HCT116 (cell line): ENCODE measurements at regions not wholly inside any gene's neighbourhood (a gene's known extent, or its start where the extent isn't known, plus 50 kb on each side); places are given as distances from the start of the nearest gene placed in this dataset.

Source experiments
- ATAC-seq: fragments of 200-7000 bp; cut with Tn5 transposase; 2 replicates; pipeline ENCODE4 v1.9.1; 2020; ENCODE audit warnings: mild to moderate bottlenecking, moderate library complexity
- BruUV-seq: library from RNA; stranded (reverse); fragments of 400-500 nt; replicated peaks from 2 replicates; lab custom pipeline; 2021; lab: Mats Ljungman, UMichigan
- CTCF ChIA-PET: fragments of 300-600 bp; sonication (Branson Sonifier 250); formaldehyde crosslinking; loops from one replicate; lab custom pipeline; 2021; ENCODE audit warnings: antibody characterized with exemption; lab: Charles Lee
- POLR2A ChIA-PET: fragments of 300-600, 350-600 bp; sonication (Branson Sonifier 250); formaldehyde crosslinking; loops from one replicate; lab custom pipeline; 2021; ENCODE audit warnings: antibody characterized with exemption; lab: Charles Lee
- RAD21 ChIA-PET, 2 experiments: fragments of 300-600 bp; sonication (Branson Sonifier 250); formaldehyde crosslinking; loops; one replicate each; lab custom pipeline; 2023; ENCODE audit warnings: low total read pairs in 2 of 2; ENCODE audit not compliant: uncharacterized antibody in 2 of 2, unreplicated experiment in 2 of 2, low non-redundant PET in 1 of 2; lab: Charles Lee
- DNase-seq: peaks from one replicate; pipeline ENCODE4 v3.0.0-alpha.2; 2010; ENCODE audit warnings: low read depth, low spot score
- H2AFZ ChIP-seq: fragments of 200-600 bp; shearing (Covaris generic), sonication (generic); 2 replicates; pipeline ENCODE4 v1.6.1; 2017; ENCODE audit warnings: low read depth, mixed run types, mixed read lengths, antibody characterized with exemption, low read length; ENCODE audit not compliant: poor library complexity, severe bottlenecking
- H3K27ac ChIP-seq: 2 replicates; pipeline ENCODE4 v1.5.1; 2012; ENCODE audit warnings: low read depth, low read length
- H3K27me3 ChIP-seq: fragments of 200-600 bp; sonication (generic); 2 replicates; pipeline ENCODE4 v1.6.1; 2016; ENCODE audit warnings: mixed run types, low read length, mixed read lengths; ENCODE audit not compliant: insufficient read depth
- H3K36me3 ChIP-seq, 2 experiments: fragments of 200-500 bp in 1 of 2; fragments of 200-600 bp in 1 of 2; sonication (Bioruptor generic) in 1 of 2; sonication (generic) in 1 of 2; 2 replicates each; pipeline versions ENCODE4 v1.5.1 to v1.6.1; 2014 to 2016; ENCODE audit warnings: low read length in 2 of 2, inconsistent platforms in 1 of 2, mixed read lengths in 1 of 2, mixed run types in 1 of 2; ENCODE audit not compliant: insufficient read depth in 2 of 2, control insufficient read depth in 1 of 2
- H3K4me1 ChIP-seq, 2 experiments: fragments of 200-600 bp in 1 of 2; sonication (generic) in 1 of 2; 2 replicates each; pipeline versions ENCODE4 v1.5.1 to v1.6.1; 2012 to 2017; ENCODE audit warnings: low read length in 2 of 2, inconsistent platforms in 1 of 2, mild to moderate bottlenecking in 1 of 2, mixed read lengths in 1 of 2, mixed run types in 1 of 2, moderate library complexity in 1 of 2; ENCODE audit not compliant: insufficient read depth in 2 of 2, control insufficient read depth in 1 of 2
- H3K4me2 ChIP-seq: fragments of 200-600 bp; sonication (generic); 2 replicates; pipeline ENCODE4 v1.6.1; 2017; ENCODE audit warnings: mixed run types, low read length, mixed read lengths
- H3K4me3 ChIP-seq, 2 experiments: fragments of 200-600 bp in 1 of 2; sonication (generic) in 1 of 2; replicated peaks in 1 of 2; 2 replicates each; pipeline ENCODE4 v1.5.1; 2011 to 2016; ENCODE audit warnings: low read length in 2 of 2, control low read depth in 1 of 2, low read depth in 1 of 2, mild to moderate bottlenecking in 1 of 2, mixed read lengths in 1 of 2, mixed run types in 1 of 2
- H3K79me2 ChIP-seq: fragments of 200-600 bp; sonication (generic); 2 replicates; pipeline ENCODE4 v1.6.1; 2017; ENCODE audit warnings: mild to moderate bottlenecking, mixed run types, low read length, moderate library complexity, mixed read lengths; ENCODE audit not compliant: insufficient read depth
- H3K9ac ChIP-seq: fragments of 200-600 bp; sonication (generic); 2 replicates; pipeline ENCODE4 v1.6.1; 2016; ENCODE audit warnings: low read length, mixed read lengths
- H3K9me2 ChIP-seq: fragments of 200-600 bp; sonication (generic), shearing (Covaris generic); 2 replicates; pipeline ENCODE4 v1.6.1; 2017; ENCODE audit warnings: mixed run types, mild to moderate bottlenecking, moderate library complexity; ENCODE audit not compliant: insufficient read depth
- H3K9me3 ChIP-seq, 2 experiments: fragments of 200-500 bp in 1 of 2; fragments of 200-600 bp in 1 of 2; sonication (Bioruptor generic) in 1 of 2; sonication (generic) in 1 of 2; 2 replicates each; pipeline ENCODE4 v1.6.1; 2014 to 2017; ENCODE audit warnings: low read length in 2 of 2, mixed read lengths in 2 of 2, inconsistent platforms in 1 of 2, low read depth in 1 of 2, mild to moderate bottlenecking in 1 of 2, mixed run types in 1 of 2, moderate library complexity in 1 of 2; ENCODE audit not compliant: control insufficient read depth in 1 of 2, insufficient read depth in 1 of 2
- H4K20me1 ChIP-seq: fragments of 200-600 bp; sonication (generic), shearing (Covaris generic); 2 replicates; pipeline ENCODE4 v1.6.1; 2017; ENCODE audit warnings: mixed run types, mild to moderate bottlenecking, moderate library complexity; ENCODE audit not compliant: insufficient read depth
- JUND ChIP-seq: IDR thresholded peaks from 2 replicates; pipeline ENCODE4 v1.6.1; 2012
- POLR2AphosphoS5 ChIP-seq: IDR thresholded peaks from 2 replicates; pipeline ENCODE4 v1.6.1; 2011; ENCODE audit warnings: mild to moderate bottlenecking, low read depth, low read length, moderate library complexity
- TCF7L2 ChIP-seq: IDR thresholded peaks from 2 replicates; pipeline ENCODE4 v1.7.0; 2011; ENCODE audit warnings: borderline replicate concordance, inconsistent platforms; ENCODE audit not compliant: insufficient read depth, insufficient read length; ENCODE audit errors: extremely low read depth
- YY1 ChIP-seq: IDR thresholded peaks from 2 replicates; pipeline ENCODE4 v1.6.1; 2011; ENCODE audit warnings: low read length, low read depth, moderate library complexity, mild to moderate bottlenecking; ENCODE audit not compliant: insufficient replicate concordance; ENCODE audit errors: extremely low read depth
- intact Hi-C: fragments of 100-400 bp; cut with micrococcal nuclease; formaldehyde crosslinking; loops from 2 replicates; pipeline ENCODE4 v1.10.0; 2022
- TF ChIP-seq, protein P1 (sequence below): IDR thresholded peaks from 2 replicates; pipeline ENCODE4 v1.6.1; 2012; ENCODE audit warnings: low read depth

DNA sequence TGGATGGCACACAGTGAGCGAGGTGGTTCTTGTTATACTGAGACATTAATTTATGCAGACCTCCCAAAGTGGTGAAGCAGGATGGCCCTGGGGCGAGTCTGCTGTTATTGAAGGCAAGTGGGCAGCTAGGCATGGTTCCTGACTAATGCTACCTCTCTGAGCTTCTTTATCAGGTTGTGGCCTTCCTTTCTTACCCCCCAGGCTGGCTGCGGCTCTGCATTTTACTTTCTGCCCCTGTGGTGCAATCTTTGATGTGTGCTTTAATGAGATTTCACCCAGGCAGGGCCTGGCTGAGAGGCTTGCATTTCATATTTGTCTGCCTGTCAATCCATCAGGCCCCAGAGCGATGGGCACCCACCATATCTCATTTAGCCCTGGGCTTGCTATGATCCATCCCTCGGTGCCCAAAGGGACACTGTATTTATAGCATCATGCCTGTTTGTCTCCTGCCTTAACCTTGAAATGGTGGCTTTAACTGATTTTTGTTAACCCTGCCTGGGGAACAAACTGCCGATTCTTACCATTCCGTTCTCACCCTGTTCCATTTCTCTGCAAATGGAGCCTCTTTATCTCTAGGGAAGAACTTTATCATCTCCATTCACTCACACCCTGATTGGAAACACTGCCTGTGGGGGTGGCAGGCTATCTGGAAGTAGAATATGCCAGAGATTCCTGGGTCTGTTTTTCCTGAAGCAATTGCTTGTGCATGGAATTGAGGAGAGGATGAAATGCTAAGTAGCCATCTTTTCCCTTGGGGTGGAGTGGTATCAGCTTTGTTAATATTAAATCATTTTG lies 316.2 kb upstream of the THSD7B start:
- H3K27me3 ChIP-seq: peaks cover 66% of the 10 kb centered on the region
- H3K4me2 ChIP-seq: no peak overlapping the region
- BruUV-seq: no TSS peak
- H3K79me2 ChIP-seq: no peaks in the 10 kb centered on the region
- H3K9me2 ChIP-seq: no peaks in the 10 kb centered on the region
- DNase-seq: no peak
- no peak overlapping the region for H3K27ac ChIP-seq
- CTCF ChIA-PET: no interaction called here
- no peaks in the 10 kb centered on the region for H3K4me1 ChIP-seq
- POLR2A ChIA-PET: no interaction called here
- TF ChIP-seq, protein P1, sequence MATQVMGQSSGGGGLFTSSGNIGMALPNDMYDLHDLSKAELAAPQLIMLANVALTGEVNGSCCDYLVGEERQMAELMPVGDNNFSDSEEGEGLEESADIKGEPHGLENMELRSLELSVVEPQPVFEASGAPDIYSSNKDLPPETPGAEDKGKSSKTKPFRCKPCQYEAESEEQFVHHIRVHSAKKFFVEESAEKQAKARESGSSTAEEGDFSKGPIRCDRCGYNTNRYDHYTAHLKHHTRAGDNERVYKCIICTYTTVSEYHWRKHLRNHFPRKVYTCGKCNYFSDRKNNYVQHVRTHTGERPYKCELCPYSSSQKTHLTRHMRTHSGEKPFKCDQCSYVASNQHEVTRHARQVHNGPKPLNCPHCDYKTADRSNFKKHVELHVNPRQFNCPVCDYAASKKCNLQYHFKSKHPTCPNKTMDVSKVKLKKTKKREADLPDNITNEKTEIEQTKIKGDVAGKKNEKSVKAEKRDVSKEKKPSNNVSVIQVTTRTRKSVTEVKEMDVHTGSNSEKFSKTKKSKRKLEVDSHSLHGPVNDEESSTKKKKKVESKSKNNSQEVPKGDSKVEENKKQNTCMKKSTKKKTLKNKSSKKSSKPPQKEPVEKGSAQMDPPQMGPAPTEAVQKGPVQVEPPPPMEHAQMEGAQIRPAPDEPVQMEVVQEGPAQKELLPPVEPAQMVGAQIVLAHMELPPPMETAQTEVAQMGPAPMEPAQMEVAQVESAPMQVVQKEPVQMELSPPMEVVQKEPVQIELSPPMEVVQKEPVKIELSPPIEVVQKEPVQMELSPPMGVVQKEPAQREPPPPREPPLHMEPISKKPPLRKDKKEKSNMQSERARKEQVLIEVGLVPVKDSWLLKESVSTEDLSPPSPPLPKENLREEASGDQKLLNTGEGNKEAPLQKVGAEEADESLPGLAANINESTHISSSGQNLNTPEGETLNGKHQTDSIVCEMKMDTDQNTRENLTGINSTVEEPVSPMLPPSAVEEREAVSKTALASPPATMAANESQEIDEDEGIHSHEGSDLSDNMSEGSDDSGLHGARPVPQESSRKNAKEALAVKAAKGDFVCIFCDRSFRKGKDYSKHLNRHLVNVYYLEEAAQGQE: no peak
- TF ChIP-seq JUND: no peak
- no peak for TF ChIP-seq YY1
- no peak for TF ChIP-seq TCF7L2
- TF ChIP-seq POLR2AphosphoS5: no peak
- RAD21 ChIA-PET: no interaction called here
- intact Hi-C loops: no loop called here
- H3K9ac ChIP-seq: no peak overlapping the region
- ATAC-seq: no peak
- no peaks in the 10 kb centered on the region for H3K9me3 ChIP-seq
- no peak overlapping the region for H2AFZ ChIP-seq
- no peaks in the 10 kb centered on the region for H3K36me3 ChIP-seq
- no peak overlapping the region for H3K4me3 ChIP-seq
- H4K20me1 ChIP-seq: no peaks in the 10 kb centered on the region
